Choroid plexus epithelial cell (primary cell): ENCODE measurements at regions not wholly inside any gene's neighbourhood (a gene's known extent, or its start where the extent isn't known, plus 50 kb on each side); places are given as distances from the start of the nearest gene placed in this dataset.
"Not testable (repeated sequence)": the region's sequence is repeated elsewhere in the genome, so short reads cannot be mapped to it uniquely, and the experiment has no call there.

ENCODE experiments used
- DNase-seq: peaks from one replicate; pipeline ENCODE4 v3.0.0-alpha.2; 2010; ENCODE audit warnings: low read depth
- H3K4me3 ChIP-seq: 2 replicates; pipeline ENCODE4 v1.5.1; 2011; ENCODE audit warnings: low read depth, mild to moderate bottlenecking, control low read depth, low read length, moderate library complexity
- CTCF ChIP-seq: conservative IDR thresholded peaks from 2 replicates; pipeline ENCODE4 v1.5.1; 2011; ENCODE audit warnings: low read depth, mild to moderate bottlenecking, control low read depth, inconsistent platforms, low read length, moderate library complexity

- no peak overlapping the region for H3K4me3 ChIP-seq
- TF ChIP-seq CTCF = no peak
- DNase-seq = no peak
Measured at GRCh38 chr9:25322142-25322541, 356.1 kb downstream of the TUSC1 start.

- DNase-seq = no peak
- H3K4me3 ChIP-seq = no peak overlapping the region
- TF ChIP-seq CTCF = no peak
Measured at GRCh38 chr9:25310961-25311360, 367.3 kb downstream of the TUSC1 start.

DNA sequence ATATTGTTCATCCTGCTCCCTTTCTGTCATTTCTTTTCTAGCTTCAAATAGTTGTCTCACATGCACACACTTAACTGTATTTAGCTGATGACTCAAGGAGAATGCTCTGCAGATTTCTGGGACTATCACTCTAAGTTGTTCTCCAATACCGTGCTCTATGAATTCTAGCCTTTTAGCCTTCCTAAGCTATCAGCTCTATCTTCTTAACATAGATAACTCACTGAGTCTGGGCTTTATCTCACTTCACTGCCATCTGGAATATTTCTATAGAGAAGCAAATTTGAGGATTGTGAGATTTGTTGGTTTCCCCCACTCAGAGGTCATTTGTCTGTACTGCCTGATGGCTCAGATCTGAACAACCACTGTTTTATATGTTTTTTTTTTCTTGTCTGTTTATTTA, 369.7 kb downstream of the TUSC1 start:
- DNase-seq = no peak
- no peak for TF ChIP-seq CTCF
- H3K4me3 ChIP-seq = no peak overlapping the region

DNA sequence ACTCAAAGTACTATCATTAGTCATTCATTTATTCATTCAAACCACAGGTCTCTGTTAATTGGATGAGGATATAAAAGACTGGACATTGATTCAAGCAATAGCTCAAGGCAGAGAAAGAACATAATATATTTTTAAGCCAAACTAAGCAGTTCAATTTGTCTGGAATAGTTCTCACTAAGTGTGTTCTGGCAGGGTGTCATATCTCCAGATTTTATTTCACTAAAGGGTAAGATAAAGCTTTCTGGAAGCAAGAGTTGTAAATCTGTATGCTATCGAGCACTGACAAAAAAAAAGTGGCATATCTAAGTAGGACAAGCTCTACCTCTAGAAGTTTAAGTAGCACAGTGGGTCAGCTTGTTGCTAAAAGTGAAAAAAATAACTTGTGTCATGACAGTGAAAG, 375.6 kb downstream of the TUSC1 start:
- TF ChIP-seq CTCF = no peak
- H3K4me3 ChIP-seq = no peak overlapping the region
- DNase-seq = no peak

DNA sequence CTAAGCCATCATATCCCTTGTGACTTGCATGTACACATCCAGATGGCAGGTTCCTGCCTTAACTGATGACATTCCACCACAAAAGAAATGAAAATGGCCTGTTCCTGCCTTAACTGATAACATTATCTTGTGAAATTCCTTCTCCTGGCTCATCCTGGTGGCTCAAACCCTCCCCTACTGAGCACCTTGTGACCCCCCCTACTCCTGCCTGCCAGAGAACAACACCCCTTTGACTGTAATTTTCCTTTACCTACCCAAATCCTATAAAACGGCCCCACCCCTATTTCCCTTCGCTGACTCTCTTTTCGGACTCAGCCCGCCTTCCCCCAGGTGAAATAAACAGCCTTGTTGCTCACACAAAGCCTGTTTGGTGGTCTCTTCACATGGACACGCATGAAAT, 390.0 kb downstream of the TUSC1 start:
- not testable (repeated sequence) for H3K4me3 ChIP-seq, DNase-seq

GRCh38 chr9:25284365-25284764, 393.9 kb downstream of the TUSC1 start:
- no peak for TF ChIP-seq CTCF
- no peak for DNase-seq
- no peak overlapping the region for H3K4me3 ChIP-seq

- TF ChIP-seq CTCF = no peak
- no peak for DNase-seq
- no peak overlapping the region for H3K4me3 ChIP-seq
Measured at GRCh38 chr9:25282946-25283345, 395.3 kb downstream of the TUSC1 start.

GRCh38 chr9:25261445-25261844, 416.8 kb downstream of the TUSC1 start:
- H3K4me3 ChIP-seq = no peak overlapping the region
- no peak for TF ChIP-seq CTCF
- DNase-seq = no peak
